Activated CD4-positive, alpha-beta T cell treated with anti-CD3 and anti-CD28 coated beads, Interleukin-2, amount 50 U/mL, for 24 hours (primary cell): ENCODE measurements at regions not wholly inside any gene's neighbourhood (a gene's known extent, or its start where the extent isn't known, plus 50 kb on each side); places are given as distances from the start of the nearest gene placed in this dataset.

Experiments
- DNase-seq, 2 donors: peaks; one replicate each; pipeline ENCODE4 v3.0.0-alpha.2; 2020; ENCODE audit warnings: low read depth in 1 of 2, low spot score in 1 of 2

DNA sequence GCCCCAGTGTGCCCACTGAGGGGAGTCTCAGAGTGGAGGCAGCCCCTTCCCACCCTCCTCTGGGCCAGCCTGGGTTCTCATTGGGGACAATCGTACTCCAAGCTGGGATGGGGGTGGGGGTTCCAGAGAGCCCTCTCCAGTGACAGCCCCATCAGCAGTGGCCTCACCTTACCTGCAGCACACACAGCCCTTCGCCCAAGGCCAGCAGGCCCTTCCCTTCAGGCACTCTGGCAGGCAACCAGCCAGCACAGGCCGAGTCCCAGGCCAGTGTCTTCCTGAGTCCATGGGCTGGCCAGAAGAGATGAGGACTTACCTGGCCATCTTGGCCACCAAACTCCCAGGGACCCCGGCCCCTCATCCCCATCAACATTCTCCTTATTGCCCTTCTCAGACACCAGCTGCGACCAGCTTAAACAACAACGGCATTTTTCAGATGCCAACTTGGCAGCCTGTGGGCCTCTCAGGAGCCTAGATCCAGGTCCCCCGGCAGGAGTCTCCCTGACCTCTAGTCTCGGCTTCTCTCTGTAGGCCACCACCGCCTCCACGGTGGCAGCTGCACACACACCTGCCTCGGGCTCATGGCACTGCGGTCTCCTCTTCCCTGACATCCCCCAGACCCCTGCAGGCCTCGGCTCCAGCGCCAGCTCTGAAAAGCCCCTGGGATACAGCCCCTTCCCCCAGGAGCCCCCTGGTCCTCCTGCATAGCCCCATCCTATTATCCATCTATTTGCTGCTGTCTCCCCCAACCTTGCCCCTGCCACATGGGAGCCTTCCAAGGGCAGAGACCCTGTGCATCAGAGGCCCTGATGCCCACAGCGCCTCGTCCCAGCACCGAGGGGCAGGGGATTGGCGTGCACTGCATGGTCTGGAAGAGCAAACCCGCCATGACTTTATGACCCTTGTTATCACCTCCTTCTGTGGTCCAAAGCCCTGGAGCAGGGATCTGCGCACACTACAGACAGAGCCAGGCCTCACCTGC lies 111.2 kb upstream of the FGF3 start:
- DNase-seq, result no peak

DNA sequence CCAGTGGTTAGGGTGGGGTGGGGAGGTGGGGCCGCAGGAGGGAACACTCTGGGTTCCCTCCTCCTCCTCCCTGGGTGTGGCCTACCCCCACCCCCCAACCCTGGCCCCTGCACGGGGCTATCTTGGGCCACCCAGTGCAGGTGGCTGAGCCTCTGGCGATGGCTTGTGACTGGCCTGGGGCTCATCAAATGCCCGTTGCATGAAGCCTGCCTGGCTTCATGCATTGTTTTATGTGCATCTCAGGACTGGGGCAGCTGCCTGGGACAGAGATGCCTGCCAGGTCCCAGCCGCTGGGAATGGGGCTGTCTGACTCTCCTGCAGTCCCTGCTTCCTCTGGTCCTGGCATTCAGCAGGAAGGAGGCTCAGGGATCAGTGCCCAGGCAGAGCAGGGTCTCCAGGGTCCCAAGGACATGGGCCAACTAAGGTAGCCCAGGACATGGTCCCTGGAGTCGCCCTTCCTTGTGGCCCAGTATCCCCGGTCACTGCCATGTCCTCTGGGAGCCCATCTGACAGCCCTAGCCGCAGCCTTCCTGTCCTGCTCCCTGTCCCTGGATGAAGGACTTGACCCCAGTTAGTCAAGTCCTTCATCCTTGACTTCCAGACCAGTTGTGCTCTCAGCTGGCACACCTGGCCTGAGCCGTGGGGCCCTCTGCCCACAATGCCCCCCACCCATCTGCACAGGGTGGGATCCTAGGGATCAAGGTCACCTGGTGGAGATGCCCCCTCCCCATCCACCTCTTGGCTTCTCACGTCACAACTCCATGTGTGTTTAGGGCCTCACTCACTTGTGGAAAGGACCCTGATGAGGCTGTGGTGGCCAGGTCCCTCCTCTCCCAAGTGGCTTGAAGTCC lies 112.1 kb upstream of the FGF3 start:
- DNase-seq, result no peak

GRCh38 chr11:69931994-69932910 lies 113.0 kb upstream of the FGF3 start:
- DNase-seq, result no peak

DNA sequence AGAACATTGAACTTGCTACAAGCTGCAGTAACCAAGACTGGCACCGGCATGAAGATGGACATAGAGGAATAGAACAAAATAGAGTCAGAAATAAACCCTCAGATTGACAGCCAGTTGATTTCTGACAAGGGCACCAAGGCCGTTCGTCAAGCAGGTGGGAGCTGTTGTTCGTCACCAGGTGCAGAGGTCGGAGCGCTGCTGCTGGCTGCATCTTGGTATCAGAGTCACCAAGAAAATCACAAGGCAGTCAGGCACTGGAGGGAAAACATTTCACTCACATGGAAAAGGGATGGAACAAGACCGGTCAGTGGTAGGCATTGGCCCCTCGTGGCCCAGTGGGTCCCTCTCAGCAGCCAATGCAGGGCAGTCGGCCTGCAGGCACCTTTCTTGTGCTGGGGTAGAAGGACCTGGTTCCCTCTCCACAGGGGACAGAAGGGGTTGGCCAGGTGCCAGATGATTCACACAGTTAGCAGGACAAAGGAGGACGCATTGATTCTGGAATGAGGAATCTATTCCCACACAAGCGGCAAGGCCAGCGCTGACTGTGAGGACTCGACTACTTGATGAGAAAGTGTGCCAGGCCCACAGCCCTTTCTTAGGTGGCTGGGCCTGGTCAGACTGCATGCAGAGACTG lies 115.8 kb upstream of the FGF3 start:
- no peak for DNase-seq

DNA sequence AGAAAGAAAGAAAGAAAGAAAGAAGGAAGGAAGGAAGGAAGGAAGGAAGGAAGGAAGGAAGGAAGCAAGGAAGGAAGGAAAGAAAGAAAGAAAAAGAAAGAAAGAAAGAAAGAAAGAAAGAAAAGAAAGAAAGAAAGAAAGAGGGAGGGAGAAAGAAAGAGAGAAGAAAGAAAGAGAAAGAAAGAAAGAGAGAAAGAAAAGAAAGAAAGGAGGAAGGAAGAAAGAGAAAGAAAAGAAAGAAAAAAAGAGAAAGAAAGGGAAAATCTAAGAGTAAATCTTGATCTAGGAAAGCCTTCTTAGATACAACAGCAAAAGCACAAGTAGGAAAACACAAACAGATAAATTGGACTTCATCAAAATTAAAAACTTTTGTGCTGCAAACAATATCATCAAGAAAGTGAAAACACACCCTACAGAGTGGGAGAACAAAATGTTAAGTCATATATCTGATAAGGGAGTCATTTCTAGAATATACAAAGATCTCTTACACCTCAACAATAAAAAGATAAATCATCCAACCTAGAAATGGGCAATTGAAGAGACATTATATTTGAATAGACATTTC lies 116.8 kb upstream of the FGF3 start:
- DNase-seq, result no peak

DNA sequence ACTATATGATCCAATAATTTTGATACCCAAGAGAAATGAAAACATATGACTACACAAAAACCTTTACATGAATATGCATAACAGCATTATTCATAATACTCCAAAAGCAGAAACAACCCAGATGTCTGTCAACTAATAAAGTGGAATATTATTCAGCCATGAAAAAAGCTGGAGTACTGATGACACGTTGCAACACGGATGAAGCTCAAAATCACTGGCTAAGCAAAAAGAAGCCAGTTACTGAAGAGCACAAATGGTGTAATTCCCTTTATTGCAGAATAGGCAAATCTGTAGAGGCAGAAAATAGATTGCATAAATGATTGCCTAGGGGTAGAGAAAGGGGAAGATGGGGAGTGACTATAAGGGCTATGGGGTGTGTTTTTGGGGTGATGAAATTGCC lies 117.6 kb upstream of the FGF3 start:
- no peak for DNase-seq

- no peak for DNase-seq
These were observed 119.0 kb upstream of the FGF3 start for GRCh38 chr11:69938206-69938605.

- no peak for DNase-seq
These were observed 120.5 kb upstream of the FGF3 start for GRCh38 chr11:69939551-69940245.

- no peak for DNase-seq
These were observed 121.0 kb upstream of the FGF3 start for GRCh38 chr11:69940246-69940610.

DNA sequence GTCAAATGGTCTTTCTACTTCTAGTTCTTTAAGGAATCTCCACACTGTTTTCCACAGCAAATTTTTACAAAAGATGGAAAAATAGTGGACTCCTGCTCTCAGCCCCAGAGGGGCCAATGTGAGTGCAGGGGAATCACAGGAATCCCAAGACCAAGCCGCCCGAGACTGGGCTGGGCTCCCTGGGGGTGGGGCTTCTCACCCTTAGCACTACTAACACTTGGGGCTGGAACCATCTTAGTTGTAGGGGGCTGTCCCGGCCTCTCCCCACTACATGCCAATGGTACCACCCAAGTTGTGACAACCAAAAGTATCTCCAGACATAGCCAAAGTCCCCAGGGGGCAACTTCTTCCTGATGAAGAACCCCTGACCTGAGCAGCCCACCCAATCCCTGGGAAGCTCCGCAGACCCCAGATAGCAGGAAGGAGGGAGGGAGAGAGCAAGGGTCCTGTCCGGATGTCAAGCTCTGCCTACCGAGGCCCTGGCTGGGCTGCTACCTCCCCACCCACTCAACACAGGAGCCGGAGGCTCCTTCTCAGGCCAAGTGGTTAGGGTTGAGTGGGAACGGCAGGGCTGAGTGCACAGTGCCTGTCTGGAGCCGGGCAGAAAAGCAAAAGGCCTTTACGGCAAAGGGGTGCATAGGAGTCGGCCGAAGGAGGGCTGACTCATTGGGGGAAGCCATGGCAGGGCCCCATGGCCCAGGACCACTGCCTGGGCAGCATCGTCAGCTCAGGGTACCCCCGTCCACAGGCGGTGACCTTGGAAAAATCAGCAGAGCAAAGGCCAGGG lies 122.5 kb upstream of the FGF3 start:
- no peak for DNase-seq

DNA sequence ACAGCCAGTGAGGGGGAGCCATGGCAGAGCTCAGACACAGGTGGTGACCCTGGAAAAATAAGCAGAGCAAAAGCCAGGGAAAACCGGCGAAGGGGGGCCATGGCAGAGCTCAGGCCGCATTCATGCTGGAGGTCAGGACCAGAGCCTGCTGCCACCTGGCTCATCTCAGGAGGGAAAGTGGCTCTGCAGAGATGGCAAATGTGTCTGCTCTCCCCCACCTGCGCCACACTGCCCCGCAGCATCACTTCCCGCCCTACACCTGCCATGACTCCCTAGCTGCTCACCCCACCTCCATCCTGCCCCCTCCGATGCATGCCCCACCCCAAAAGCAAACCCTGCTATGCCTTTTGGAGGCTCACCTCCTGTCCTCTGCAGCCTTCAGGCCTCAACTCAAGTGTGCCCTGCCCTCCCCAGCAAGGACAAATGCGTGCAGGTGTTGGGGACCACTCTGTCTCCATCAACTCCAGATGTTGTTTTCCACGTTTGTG lies 123.2 kb upstream of the FGF3 start:
- no peak for DNase-seq

DNA sequence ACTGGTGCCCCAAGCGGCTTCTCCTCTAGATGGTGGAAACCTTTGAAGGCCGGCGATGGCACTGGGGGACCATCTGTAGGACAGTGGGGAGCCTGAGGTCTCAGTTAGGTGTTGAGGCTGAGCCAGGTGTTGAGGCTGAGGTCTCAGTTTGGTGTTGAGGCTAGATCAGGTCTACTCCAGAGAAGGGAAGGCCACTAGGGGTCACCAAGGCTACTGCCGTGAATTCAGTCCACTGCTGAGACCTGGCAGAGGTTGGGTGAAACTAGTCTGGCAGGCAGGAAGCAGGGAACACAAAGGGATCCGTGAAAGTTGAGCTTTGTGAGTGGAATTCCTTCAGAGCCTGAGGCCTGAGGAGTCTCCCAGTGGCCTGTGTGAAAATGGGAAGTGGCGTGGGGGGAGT lies 123.8 kb upstream of the FGF3 start:
- no peak for DNase-seq

- DNase-seq, result no peak
These were observed 124.3 kb upstream of the FGF3 start for GRCh38 chr11:69943506-69943905.

DNA sequence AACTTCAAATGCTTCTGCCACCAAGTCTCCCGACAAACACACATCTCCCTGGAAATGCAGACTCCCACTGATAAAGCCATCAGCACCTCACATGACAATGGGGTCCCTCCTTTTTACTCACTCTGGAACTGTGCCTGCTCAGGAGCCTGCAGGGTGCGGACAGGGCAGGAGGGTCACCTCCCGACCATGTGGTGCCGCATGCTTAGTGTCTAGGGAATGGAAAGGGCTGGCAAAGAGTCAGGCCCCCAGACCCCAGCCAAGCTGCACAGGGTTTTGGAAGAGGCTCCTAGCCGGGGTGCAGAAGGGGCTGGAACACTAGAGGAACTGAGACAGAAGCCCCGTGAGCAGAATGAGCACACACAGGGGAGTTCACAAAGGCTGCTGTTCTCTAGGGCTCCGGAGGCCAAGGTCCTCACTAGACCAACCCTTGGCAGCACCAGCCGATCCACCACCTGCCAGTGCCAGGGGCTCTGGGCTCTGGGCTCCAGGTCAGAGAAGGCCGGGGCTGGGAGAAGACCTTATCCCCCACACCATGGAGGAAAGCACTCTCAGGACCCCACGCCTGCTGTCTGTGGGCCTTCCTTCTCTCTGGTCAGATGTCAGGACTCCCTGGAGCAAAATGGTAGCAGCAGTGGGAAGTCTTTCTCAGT lies 125.1 kb upstream of the FGF3 start:
- no peak for DNase-seq

DNA sequence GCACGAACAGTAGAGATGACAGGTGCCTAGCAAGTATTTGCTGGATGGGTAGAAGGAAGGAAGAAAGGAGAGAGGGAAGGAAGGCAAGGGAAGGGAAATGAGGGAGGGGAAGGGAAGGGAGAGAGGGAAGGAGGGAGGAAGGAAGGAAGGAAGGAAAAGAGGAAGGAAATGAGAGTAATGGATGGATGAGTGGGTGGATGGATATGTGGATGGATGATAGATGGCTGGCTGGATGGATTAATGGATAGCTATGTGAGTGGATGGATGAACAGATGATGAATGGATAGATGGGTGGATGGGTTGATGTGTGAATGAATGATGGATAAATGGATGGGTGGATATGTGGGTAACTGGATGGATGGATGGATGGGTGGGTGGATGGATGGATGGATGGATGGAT lies 125.9 kb upstream of the FGF3 start:
- no peak for DNase-seq

DNA sequence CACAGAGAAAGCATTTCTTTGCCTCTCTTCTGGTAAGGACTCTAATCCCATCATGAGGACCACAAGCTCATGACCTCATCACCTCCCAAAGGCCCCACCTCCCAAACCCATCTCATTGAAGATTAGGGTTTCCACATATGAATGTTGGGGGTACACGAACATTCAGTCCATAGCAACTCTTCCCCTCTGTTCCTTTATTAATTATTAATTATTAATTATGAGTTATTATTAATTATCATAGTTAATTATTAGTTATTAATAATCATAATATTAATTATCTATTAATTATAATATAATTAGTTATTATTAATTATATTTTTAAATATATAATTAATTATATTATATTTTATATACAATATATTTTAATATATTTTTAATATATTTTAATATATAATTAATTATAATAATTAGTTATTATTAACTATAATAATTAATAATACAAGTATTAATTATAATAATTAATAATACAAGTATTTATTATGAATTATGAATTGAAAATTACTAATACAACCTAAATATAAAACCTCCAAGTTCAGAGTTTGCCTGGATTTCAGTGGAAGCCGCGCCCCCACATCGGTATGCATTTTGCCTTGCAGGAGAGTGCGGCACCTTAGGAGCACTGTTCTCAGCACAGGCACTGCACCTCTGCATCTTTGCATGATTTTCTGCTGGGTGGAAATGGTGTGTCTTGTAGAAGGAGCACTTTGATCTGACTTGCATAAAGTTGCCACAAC lies 128.0 kb upstream of the FGF3 start:
- no peak for DNase-seq

DNA sequence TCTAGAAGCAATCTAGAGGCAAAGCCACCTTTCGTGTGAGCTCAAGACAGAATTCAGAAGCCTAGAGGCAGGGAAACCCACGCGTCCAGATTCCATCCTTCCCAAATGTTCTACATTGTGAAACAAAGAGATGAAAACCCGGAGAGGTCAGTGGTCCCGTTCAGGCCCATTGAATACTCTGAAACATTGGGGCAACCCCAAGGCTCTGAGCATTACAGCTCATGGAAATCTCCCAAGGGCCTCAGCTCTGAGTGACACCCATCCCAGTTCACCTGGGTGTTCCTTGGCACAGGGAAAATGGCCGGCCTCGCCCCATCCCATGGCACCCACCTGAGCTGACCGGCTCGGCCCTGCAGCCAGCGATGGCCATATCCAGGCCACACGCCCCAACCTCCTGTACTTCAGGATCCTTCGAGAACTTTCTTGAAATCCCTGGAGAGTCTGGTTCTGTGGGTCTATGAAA lies 128.6 kb upstream of the FGF3 start:
- no peak for DNase-seq
